Activated gamma-delta T cell treated with Interleukin-2 at 50 U/mL for 16 hours (primary cell): ENCODE measurements at regions not wholly inside any gene's neighbourhood (a gene's known extent, or its start where the extent isn't known, plus 50 kb on each side); places are given as distances from the start of the nearest gene placed in this dataset.

Experiments
- DNase-seq: peaks from one replicate; pipeline ENCODE4 v3.0.0-alpha.2; 2020

DNA sequence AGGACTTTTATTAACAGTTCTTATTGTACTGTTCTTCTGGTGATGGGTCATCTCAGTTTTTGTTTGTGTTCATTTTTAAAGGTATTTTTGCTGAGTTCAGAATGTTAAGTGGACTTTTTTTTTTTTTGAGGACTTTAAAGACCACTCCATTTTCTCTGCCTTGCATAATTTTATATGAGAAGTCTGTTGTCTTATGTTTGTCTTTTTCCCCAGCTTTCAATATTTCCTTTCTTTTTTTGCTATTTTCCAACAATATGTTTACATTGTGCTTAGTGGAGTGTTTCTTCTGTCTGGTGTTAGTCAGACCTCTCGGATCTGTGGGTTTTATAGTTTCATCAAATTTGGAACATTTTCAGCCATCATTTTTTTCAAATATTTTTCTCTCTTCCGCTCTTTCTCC lies 290.0 kb upstream of the TNRC6C start:
- no peak for DNase-seq

DNA sequence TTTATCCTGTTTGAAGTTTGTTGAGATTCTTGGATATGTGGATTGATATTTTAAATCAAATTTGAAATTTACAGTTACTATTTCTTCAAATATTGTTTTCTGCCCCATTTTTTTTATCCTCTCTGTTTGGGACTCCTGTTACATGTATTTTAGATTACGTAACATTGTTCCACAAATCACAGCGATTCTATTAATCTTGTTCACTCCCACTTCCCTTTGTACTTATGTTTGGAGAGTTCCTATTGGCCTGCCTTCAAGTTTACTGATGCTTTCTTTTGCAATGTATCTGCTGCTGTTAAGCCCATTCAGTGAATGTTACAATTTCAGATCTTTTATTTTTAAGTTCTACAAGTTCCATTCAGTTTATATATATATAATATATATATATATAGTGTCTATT lies 288.3 kb upstream of the TNRC6C start:
- no peak for DNase-seq

DNA sequence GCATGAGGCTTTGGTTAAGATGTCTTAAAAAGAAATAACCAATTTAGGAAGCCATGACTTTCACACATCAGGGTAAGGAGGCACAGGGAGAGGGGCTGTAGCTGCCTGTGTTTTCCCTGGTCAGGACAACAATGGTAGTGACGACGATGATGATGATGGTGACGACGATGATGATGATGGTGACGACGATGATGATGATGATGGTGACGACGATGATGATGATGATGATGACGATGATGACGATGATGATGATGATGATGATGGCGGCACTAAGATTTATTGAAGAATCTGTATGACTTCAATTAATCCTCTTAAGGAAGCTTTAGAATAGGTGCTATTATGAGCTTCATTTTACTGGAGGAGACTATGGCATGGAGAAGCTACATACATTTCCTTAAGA lies 284.1 kb upstream of the TNRC6C start:
- DNase-seq = no peak

DNA sequence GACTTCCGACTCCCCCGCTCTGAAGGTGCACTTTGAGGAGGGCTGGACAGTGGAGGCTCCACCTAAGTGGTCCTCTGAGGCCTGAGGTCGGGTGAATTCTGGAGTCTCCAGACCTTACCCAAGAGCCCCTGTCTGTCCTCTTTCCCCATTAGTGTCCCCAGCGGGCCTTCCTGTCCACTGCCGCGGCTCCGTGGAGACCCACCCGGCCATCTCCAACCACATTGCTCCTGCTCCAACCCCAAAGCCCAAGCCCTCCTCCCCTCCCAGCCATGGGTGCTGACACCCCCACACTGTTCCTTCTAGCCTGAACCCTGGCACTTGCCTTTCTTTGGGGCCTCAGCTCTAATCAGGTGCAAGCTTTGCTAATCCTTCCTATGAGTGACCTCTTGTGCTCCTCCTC lies 283.1 kb upstream of the TNRC6C start:
- no peak for DNase-seq

DNA sequence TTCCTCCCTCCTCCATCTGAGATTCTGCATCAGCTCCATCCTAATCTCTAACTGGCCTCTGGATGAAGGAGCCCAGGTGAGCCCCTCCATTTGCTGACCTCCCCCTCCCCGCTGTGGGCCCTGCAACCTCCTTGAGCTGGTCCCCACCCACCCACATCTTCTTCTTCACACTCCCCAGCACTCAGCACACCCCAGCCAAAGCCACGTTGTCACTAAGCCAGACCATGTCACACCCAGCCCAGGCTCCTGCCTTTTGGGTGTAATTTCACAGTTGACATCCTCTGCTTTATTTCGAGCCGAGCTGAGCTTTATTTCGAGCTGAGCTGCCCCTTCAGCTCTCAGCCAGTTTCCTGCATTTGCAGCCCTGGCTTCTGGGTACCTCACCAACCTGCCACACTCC lies 282.7 kb upstream of the TNRC6C start:
- no peak for DNase-seq

DNA sequence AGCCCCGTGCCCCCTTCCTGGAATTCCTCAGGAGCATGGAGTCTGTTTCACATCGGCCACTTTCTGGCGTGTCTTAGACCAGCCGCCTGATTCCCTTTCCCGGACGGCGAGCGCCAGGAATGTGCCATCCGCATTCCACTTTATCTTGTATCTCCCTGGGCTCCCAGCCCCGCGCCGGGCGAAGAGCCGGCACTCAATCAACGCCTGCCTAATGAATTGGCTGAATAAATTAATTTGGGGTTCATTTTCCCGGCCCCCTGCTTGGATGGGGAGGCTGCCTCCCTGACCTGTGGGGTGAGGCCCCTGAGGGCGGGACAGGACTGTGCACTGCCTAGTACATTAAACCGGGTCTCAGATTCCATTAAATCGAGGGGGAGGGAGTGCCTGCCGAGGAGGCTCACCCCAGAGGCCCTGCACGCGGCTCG lies 282.3 kb upstream of the TNRC6C start:
- no peak for DNase-seq

DNA sequence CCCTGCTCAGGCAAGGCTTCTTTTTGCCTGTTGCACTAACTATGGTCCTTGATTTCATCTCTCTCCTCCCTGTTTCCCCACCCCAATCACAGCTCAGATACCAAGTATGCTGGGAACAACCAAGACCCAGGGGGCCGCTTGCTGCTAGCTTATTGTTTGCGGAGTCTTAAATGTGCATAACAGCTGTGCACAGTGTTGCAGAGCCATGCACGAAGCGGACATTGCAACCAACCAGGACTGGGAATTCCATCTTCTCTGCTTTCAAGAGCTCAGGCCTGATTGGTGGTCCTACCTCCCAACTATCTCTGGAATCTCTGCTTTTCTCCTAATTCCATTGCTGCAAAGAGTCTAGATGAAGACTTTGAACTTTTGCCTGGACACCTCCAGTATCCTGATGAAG lies 281.3 kb upstream of the TNRC6C start:
- DNase-seq = no peak

DNA sequence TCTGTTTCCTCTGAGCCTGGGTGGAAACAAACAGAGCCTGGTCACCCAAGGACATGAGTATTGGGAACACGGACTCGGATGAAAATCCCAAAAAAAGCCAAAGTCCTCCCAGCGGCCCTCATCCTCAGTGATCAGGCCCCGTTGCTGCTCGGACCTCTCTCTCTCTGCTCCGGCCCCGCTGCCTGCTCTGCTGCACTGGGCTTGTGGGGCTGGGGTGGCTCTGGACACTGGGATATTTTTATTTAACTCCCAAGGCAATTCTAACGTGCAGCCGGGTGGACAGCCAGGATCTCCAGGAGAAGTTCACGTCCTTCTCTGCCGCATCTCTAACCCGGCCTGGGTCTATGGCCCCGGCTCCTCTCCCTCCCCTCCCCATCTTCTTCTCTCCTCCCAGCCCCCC lies 280.9 kb upstream of the TNRC6C start:
- no peak for DNase-seq

DNA sequence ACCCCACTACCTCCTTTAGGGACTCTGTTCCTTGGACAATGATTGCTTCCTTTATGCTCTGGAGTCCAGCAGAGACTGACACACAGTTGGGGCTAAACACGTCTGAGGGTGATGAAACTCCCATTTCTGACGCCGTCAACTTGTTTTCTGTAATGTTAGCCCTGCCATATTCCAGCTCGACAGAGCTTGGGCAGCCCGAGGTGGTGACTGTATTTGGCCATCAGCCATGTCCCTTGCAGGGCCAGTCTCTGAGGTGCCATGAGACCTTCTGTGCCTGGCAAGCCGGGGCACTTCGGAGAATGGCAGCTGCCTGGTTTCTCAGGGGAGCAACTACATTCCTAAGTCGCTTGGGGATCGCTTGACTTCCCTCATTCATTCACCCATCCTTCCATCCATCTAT lies 278.9 kb upstream of the TNRC6C start:
- DNase-seq = no peak

DNA sequence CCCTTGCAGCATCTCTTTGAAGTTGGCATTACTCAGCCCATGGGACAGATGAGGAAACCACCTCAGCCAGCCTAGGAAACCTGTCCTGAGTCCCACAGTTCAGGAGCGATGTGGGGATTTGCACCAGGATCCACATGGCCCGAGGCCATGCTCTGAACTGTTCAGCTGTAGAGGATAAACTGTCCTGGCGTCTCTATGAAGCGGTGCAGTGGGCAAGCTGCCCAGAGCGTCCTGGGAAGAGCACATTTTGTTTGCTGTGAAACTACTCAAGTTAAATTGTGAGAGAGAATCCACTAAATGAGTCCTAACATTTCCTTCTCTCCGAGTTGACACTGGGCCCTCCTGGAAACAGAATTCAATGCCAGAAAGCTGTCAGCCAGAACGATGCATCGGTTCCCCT lies 276.6 kb upstream of the TNRC6C start:
- DNase-seq = no peak

DNA sequence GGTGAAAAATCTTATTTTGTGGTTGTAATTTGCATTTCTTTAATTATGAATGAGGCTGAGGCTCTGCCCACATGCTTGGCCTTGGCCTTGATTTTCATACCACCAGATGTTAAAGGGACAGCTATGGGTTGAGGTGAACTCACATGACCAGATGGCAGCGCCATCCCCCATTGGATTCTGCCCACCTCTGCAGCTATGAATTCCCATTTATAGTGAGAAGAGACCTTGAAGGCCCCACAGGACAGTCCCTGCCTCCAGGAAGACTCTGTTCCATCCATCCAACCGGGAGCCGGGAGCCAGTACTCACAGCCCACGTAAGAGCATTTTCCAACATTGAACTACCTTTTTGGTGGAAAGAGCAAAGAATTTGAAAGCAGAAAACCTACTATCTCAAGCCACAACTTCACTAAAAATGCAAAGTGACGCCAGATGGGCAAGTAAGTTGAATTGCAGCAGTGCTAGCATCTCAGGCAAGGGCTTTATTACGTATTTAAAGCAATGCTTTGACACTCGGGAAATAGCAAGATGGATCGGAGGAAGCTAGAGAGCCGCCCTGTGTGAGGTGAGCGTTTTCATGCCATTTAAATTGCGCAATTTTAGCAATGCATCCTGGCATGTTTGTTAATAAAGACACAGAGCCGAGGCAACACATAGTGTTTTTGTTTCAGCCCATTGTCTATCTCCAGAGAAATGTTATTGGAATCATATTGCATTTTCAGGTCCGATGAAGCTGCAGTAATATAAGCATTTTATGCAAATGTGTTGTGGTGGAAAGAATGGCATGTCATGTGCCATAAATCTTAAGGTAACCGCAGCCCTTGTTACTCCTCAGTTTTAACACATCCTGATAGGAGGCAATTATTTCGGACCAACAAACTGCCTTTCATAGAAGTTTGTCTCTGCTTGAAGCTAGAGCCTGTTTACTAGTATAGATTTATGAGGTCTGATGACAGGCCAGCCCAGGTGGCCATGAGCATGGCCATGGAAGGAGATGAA lies 273.4 kb upstream of the TNRC6C start:
- DNase-seq = no peak

DNA sequence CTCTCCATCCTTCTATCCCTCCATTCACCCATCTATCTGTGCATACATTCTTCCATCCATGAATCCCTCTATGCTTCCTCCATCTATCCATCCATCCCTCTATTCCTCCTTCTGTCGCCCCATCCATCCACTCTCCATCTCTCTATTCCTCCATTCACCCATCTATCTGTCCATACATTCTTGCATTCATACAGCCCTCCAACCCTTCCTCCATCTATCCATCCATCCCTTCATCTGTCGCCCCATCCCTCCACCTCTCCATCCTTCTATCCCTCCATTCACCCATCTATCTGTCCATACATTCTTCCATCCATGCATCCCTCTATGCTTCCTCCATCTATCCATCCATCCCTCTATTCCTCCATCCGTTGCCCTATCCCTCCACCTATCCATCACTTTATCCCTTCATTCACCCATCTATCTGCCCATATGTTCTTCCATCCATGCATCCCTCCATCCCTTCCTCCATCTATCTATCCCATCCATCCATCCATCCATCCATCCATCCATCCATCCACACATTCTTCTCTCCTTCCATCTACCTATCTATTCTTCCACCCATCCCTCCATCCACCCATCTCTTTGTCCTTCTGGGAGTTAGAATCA lies 272.5 kb upstream of the TNRC6C start:
- no peak for DNase-seq

DNA sequence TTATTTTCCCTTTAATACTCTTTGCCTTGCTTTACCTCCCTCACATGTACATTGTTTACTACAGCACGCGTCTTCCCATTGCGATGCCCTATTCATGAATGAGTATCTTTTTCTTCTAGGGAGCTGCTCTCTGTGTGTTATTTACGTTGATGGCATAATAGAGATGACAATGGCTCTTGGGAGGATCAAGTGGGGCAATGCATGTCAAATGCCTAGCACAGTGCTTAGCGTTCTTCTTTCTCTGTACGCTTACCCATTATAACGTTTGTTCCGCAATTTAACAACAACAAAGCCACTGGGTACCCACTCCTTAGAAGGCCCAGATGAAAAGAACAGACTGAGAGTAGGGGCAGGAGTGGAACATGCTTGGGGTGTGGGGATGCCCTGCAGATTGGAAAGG lies 271.6 kb upstream of the TNRC6C start:
- DNase-seq = no peak

DNA sequence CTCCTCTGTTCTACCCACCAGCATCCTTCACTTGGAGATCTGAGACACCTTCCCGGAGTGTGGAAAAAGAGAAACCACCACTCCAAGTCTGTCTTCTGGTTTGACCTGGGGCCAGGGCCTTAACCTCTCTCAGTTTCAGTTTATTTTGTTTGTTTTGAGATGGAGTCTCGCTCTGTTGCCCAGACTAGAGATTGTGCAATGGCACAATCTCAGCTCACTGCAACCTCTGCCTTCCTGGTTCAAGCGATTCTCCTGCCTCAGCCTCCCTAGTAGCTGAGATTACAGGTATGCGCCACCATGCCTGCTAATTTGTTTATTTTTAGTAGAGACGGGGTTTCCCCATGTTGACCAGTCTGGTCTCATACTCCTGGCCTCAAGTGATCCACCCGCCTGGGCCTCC lies 271.1 kb upstream of the TNRC6C start:
- DNase-seq = no peak

DNA sequence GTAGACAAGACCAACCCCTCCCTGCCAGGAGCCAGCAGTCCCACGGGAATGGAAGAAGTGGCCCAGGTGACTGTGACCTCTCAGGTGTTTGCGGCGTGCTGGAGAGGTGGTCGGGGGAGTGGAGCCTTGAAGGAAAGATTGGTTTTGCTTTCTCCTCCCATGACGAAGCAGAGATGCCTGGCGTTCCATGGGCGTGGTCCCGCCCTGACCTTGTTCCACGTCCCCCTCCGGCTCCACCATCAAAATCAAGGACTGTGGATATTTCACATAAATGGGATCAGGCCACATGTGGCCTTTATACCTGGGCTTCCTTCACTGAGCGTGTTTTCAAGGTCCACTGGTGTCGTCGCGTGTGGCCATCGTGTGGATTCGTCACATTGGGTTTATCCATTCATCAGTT lies 270.6 kb upstream of the TNRC6C start:
- no peak for DNase-seq

DNA sequence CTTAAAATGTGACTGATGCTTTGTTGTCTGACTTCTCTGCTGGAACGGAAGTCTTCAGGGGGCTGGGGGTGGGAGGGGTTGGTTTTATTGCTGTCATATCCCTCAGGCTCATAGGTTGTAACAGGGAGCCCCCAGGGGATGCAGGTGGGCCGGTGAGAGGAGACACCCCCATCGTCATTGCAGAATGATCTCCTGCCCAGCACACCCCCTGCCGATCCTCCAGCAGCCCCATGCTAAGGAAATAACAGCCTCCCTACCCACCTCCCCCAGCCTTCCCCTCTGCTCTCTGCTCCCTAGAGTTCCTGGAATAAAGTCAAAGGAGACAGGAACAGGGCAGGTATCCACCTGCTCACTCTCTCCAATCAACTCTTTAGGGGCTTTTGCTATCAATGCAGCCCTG lies 270.1 kb upstream of the TNRC6C start:
- DNase-seq = no peak

DNA sequence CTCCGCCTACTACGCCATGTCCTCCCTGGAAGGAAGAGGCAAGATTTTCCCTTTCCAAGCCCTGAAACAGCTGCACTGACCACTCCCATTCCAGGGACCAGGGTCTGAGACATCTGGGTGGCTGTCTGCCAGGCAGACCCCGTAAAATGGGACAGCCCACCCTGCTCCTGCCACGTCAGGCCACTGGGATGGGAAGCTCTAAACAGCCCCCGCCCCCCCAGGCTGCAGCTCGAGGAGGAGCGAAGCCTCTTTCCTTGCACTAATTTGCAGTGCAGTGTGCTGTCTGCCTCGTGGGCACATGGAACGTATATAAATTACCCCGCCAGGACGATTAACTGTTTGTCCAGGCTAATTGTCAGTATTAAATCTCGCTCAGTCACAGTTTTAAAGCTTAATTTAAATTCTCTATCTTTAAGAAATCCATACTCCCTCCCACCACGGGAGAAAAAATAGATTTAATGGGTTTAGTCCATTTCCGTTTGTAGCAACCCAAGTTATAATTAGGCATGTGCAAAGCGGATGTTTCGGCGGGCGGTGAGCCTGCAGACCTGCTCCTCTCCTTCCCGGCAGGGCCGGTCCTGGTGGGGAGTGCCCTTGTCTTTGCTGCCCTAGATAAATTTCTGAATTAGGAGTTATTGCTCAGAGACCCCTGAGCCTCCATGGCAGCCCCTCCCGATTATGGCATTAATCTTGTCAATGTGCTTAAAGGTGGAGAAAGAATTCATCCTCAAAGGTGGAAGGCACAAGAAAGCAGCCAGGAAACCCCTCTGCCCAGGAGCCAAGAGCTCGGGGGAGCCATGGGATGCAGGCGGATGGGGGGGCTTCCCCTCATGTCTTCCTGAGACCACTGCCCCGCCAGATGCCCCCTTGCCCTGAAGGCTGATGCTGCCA lies 268.0 kb upstream of the TNRC6C start:
- DNase-seq = no peak

DNA sequence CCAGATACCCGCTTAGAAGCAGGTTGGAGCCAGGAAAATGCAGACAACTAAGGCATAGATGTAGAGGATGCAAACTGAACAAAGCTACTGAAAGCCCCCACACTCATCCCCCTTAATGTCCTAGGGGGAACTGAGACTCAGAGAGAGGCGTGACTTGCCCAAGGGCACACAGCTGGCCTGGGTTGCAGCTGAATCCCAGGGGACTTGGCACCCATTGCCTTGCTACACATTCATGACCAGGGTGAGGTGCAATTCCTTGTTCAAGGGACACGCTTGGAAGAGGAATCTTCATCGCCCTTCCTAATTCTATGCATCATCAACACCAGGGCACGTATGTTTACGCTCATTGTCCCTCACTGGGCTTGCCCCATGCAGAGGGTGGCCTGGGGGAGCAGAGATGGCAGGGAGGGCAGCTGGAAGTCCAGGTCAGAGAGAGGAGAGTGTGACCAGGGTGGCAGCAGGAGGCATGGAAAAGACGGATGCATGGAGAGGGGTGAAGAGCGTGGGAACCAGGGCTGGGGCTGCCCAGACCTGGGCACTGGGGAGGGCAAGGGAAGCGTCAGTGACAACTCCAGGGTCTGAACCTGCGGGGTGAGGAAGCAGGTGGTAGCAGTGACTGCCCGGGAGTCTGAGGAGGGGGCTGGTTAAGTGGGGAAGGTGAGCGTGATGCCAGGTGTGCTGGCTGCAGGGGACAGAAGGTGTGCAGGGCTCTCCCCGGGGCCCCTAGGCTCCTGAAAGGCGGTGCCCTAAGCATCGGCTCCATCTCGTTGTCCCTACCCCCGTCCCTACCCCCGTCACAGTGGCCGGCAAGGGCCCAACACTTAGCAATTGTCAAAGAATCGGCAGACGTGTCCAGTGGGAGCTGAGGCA lies 267.1 kb upstream of the TNRC6C start:
- DNase-seq = no peak

DNA sequence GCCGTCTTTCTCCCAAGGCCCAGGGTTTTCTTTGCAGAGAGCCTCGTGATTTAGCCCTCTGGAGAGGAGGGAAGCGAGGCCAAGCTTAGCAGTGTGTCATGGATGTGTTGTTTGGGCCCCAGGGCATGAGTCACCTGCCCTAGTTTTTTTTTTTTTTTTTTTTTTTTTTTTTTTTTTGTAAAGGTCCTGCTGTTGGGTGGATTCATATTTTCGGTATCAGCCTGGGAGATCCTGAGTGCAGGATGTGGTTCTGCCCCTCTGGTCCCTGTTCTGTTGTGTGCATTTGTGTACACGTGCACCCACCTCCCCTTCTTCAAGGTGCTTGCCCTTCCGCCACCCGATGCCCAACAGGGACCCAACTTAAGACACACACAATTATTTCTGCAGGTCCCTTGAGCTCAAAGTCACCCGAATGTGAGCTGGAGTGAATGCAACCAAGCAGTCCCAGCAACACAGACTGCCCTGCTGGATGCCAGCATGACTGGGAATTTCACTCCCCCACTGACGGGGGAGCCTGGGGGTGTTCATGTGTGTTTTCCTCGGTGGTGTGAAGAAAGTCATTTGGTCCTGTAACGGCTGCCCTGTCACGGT lies 265.8 kb upstream of the TNRC6C start:
- no peak for DNase-seq

DNA sequence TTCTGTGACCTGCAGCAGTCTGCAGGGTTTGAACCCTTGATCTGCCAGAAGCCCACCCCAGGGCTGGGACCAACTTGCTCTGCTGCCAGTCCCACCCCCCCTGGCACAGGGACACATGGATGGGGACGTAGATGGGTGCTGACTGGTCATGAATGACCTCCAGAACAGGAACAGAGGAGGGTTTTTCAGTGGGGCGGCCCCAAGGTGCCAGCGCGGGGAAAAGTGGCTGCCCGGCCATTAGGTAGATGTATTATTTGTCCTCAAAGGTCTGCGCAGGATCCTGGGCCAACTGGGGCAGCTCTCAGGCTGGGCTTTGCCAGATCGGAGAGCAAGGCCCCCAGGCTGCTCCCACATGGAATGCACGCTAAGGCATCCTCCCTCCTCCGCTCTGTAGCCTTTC lies 265.2 kb upstream of the TNRC6C start:
- no peak for DNase-seq

DNA sequence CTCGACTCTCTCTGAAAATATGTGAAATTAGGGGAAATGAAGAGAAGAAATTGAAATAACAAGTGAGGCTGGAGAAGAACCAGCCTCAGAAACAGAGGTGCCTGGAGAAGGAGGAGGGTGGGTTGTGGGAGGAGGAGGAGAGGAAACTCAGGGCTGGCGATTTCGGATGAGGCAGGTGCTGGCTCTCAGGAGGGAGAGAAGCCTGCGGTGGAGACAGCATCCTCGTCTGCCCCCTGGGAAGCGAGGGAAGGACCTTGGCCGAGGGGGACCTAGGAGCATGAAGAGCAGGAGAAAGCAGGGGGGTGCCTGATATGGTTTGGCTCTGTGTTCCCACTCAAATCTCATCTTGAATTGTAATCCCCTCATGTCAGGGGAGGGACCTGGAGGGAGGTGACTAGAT lies 264.7 kb upstream of the TNRC6C start:
- DNase-seq = no peak
